ENCODE measurements at regions not wholly inside any gene's neighbourhood (a gene's known extent, or its start where the extent isn't known, plus 50 kb on each side); places are given as distances from the start of the nearest gene placed in this dataset.
"Not testable (repeated sequence)": the region's sequence is repeated elsewhere in the genome, so short reads cannot be mapped to it uniquely, and the experiment has no call there.

DNA sequence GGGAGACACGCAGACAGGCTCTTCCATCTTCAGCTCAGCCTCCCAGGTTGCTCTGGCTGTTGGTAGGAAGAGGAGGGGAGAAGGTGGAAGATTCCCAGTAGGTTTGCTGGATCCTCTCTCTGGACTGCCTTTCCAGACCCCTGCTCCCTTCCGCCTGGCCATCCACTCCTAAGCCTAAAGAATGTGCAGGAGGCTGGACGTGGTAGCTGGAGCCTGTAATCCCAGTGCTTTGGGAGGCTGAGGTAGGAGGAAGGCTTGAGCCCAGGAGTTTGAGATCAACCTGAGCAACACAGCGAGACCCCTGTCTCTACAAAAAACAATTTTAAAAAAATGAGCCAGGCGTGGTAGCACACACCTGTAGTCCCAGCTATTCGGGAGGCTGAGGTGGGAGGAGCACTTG, 2895.6 kb downstream of the RPIA start:
- TF ChIP-seq, protein P1, sequence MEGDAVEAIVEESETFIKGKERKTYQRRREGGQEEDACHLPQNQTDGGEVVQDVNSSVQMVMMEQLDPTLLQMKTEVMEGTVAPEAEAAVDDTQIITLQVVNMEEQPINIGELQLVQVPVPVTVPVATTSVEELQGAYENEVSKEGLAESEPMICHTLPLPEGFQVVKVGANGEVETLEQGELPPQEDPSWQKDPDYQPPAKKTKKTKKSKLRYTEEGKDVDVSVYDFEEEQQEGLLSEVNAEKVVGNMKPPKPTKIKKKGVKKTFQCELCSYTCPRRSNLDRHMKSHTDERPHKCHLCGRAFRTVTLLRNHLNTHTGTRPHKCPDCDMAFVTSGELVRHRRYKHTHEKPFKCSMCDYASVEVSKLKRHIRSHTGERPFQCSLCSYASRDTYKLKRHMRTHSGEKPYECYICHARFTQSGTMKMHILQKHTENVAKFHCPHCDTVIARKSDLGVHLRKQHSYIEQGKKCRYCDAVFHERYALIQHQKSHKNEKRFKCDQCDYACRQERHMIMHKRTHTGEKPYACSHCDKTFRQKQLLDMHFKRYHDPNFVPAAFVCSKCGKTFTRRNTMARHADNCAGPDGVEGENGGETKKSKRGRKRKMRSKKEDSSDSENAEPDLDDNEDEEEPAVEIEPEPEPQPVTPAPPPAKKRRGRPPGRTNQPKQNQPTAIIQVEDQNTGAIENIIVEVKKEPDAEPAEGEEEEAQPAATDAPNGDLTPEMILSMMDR (IDR thresholded peaks at IDR 0.05), result not testable (repeated sequence)
- not testable (repeated sequence) for TF ChIP-seq POLR2A (IDR thresholded peaks at IDR 0.05)

All from esophagus squamous epithelium (tissue), 4 donors.